Heart right ventricle (tissue), 16 donors: ENCODE measurements at regions not wholly inside any gene's neighbourhood (a gene's known extent, or its start where the extent isn't known, plus 50 kb on each side); places are given as distances from the start of the nearest gene placed in this dataset.
A peak's percentile ranks its signal among the peaks of the same experiment; 100 is the strongest.

Experiments used
- ATAC-seq, 8 donors: fragments of 200-7000 bp; cut with Tn5 transposase; one replicate each; pipeline ENCODE4 v1.9.1; 2020; ENCODE audit warnings: mild to moderate bottlenecking in 8 of 8, moderate library complexity in 8 of 8, moderate number of reproducible peaks in 1 of 8
- DNase-seq, 2 donors: peaks; one replicate each; pipeline ENCODE4 v3.0.0-alpha.2; 2020
- H3K27ac ChIP-seq, 10 donors: fragments of 200-600 bp; sonication (generic) in 2 of 10; one replicate each; pipeline versions ENCODE4 v1.5.0 to v1.8.0; 2020 to 2022; ENCODE audit warnings: mild to moderate bottlenecking in 3 of 10
- H3K27me3 ChIP-seq, 7 donors: fragments of 200-600 bp; one replicate each; pipeline ENCODE4 v1.8.0; 2021 to 2022; ENCODE audit warnings: mild to moderate bottlenecking in 2 of 7
- H3K36me3 ChIP-seq, 9 donors: fragments of 200-600 bp; sonication (generic) in 1 of 9; one replicate each; pipeline versions ENCODE4 v1.5.0 to v1.8.0; 2020 to 2022; ENCODE audit warnings: mild to moderate bottlenecking in 2 of 9
- H3K4me1 ChIP-seq, 9 donors: fragments of 200-600 bp; sonication (generic) in 1 of 9; one replicate each; pipeline versions ENCODE4 v1.5.0 to v1.8.0; 2020 to 2022; ENCODE audit warnings: mild to moderate bottlenecking in 4 of 9
- H3K4me3 ChIP-seq, 10 donors: fragments of 200-600 bp; sonication (generic) in 2 of 10; one replicate each; pipeline versions ENCODE4 v1.5.0 to v1.8.0; 2020 to 2022; ENCODE audit warnings: mild to moderate bottlenecking in 7 of 10, moderate library complexity in 2 of 10
- H3K9me3 ChIP-seq, 11 donors: fragments of 200-600 bp in 10 of 11; sonication (generic) in 2 of 11; one replicate each; pipeline versions ENCODE4 v1.5.0 to v1.8.0; 2013 to 2022; ENCODE audit warnings: mild to moderate bottlenecking in 2 of 11, control low read depth in 1 of 11, moderate library complexity in 1 of 11
- WGBS, 2 donors: extraction: QIAGEN DNeasy Blood & Tissue Kit; methylation state at CpG; one replicate each; pipeline ENCODE4 v1.1.7; 2013; ENCODE audit warnings: inconsistent platforms in 1 of 2; 5-methylcytosine and 5-hydroxymethylcytosine counted together
- intact Hi-C, 10 donors: fragments of 100-400 bp; cut with DNase I; formaldehyde crosslinking; loops; one replicate each; pipeline versions ENCODE4 v1.11.1 to v1.14.2; 2022
- TF ChIP-seq, protein P1 (sequence below), 9 donors: fragments of 200-600 bp; sonication (generic) in 2 of 9; IDR thresholded peaks; one replicate each; pipeline versions ENCODE4 v1.5.0 to v1.8.0; 2021 to 2022; ENCODE audit warnings: antibody characterized with exemption in 9 of 9, mild to moderate bottlenecking in 5 of 9, moderate library complexity in 1 of 9
- donor health status: Arrhythmogenic right ventricular cardiomyopathy.
- donor health status: ischemic (EF 13 %, LVEDD 7.1; RV severe dilation, severe dysfunction).
- donor health status: healthy with polysubstance abuse.
- donor health status: DM: no; HTN: yes; CAD: no.
- donor health status: DM: no; HTN: no; CAD: no.
- donor health status: ischemic (EF 25% LVEDD 6.9; RV normal size, moderate dysfunction).
- donor health status: ischemic (EF 25% LVEDD 5.7; RV mildly dilated, moderate dysfunction).
- donor health status: healthy.
- donor health status: DM: yes; HTN: yes; CAD: no.
- donor health status: Ischemic cardiomyopathy.
- donor health status: ischemic (EF 35%, LVEDD 5.7; RV mildly dilated, moderate dysfunction).
- donor health status: nonischemic (EF 11% LVEDD 7.7; RV severe dilation, severe dysfunction).
- donor health status: DM: yes; HTN: yes; CAD: no.
- donor health status: PGD.
- donor health status: ischemic (EF 29% LVEDD 5.4; RV normal size, mild dysfunction).
- donor health status: nonischemic (EF 23%, LVEDD 6.1; RV moderate dilation, normal function).

DNA sequence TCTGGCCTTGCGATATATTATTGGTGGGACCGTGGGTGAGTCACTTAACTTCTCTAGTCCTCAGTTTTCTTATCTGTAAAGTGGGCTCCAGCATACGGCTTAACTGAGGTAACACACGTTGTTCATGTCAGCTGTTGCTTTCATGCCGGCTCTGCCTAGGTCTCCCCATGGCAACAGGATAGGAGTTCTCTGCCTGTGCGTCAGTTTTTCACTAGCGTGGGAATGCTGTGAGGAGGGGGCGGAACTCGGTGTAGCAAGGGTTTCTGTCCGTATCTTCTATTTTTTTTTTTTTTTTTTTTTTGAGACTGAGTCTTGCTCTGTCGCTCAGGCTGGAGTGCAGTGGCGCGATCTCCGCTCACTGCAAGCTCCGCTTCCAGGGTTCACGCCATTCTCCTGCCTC is 758.5 kb upstream of the RBFOX1 start:
- intact Hi-C loops: no loop called here
- no peaks in the 10 kb centered on the region for H3K9me3 ChIP-seq
- peaks cover 0 to 12% (median 4%) of the 10 kb centered on the region in 7 donors for H3K27me3 ChIP-seq
- DNase-seq (no peak), ATAC-seq (no peak)
- WGBS, 2 donors: 90% methylated on average over 16 of the region's 16 CpGs
- TF ChIP-seq, protein P1, sequence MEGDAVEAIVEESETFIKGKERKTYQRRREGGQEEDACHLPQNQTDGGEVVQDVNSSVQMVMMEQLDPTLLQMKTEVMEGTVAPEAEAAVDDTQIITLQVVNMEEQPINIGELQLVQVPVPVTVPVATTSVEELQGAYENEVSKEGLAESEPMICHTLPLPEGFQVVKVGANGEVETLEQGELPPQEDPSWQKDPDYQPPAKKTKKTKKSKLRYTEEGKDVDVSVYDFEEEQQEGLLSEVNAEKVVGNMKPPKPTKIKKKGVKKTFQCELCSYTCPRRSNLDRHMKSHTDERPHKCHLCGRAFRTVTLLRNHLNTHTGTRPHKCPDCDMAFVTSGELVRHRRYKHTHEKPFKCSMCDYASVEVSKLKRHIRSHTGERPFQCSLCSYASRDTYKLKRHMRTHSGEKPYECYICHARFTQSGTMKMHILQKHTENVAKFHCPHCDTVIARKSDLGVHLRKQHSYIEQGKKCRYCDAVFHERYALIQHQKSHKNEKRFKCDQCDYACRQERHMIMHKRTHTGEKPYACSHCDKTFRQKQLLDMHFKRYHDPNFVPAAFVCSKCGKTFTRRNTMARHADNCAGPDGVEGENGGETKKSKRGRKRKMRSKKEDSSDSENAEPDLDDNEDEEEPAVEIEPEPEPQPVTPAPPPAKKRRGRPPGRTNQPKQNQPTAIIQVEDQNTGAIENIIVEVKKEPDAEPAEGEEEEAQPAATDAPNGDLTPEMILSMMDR (IDR thresholded peaks at IDR 0.05): no peak
- H3K27ac ChIP-seq: no peak overlapping the region
- no peaks in the 10 kb centered on the region for H3K4me1 ChIP-seq
- no peak overlapping the region for H3K4me3 ChIP-seq
- no peaks in the 10 kb centered on the region for H3K36me3 ChIP-seq

DNA sequence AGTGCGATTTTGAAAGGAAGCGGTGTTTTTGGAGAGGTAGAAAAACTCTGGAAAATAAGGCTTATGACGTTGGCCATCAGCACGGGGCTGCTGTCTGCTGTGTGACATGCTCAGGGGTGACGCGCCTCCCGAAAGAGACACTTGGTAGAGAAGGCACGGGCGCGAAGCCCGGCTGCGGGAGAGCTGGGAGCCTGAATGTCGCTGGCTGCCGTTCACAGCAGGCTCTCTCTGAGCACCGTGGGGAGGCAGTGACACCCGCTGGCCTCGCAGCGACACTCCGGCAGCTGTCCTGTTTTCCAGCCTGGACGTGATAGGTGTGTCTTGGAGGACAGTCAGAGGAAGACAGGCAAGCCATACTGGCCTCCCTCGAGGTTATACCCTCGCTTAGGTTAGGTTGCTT is 759.1 kb upstream of the RBFOX1 start:
- ATAC-seq (peak in 1 of 8 donors; percentile 35), DNase-seq (peak in 1 of 2 donors; percentile 11)
- TF ChIP-seq, protein P1 (IDR thresholded peaks at IDR 0.05): no peak

DNA sequence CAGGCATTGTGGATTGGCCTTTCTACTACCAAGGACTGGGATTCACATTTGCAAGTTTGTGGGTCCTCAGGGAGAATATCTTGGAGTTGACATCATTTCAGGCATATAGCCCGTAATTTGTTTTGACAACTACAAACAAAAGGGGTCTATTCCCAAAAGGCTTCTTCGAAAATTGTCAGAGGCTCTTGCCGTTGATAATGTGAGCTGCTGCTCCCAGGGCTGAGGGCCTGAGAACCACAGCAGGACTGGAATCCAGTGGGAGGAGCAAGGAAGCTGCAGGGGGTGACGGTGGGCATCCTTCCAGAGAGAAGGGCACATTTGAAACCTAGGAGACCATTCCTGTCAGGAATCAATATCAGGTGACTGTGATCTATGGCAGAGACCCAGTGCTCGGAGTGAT is 761.6 kb upstream of the RBFOX1 start:
- Histone ChIP-seq H3K9me3 (peaks cover 0 to 3% (median 0%) of the 10 kb centered on the region in 11 donors), H3K36me3 (no peaks in the 10 kb centered on the region), H3K27me3 (peaks cover 0 to 12% (median 4%) of the 10 kb centered on the region in 7 donors), H3K27ac (no peak overlapping the region), H3K4me1 (no peaks in the 10 kb centered on the region), H3K4me3 (no peak overlapping the region)
- intact Hi-C loops: no loop called here
- TF ChIP-seq, protein P1 (IDR thresholded peaks at IDR 0.05): no peak
- ATAC-seq (no peak), DNase-seq (no peak)
- WGBS, 2 donors: 21 to 25% methylated on average over 5 of the region's 5 CpGs

More for the DNA sequence above, 759.1 kb upstream of the RBFOX1 start:
- Histone ChIP-seq H3K4me3 (no peak overlapping the region), H3K27me3 (peaks cover 0 to 12% (median 4%) of the 10 kb centered on the region in 7 donors), H3K9me3 (no peaks in the 10 kb centered on the region), H3K4me1 (no peaks in the 10 kb centered on the region), H3K27ac (no peak overlapping the region), H3K36me3 (no peaks in the 10 kb centered on the region)
- intact Hi-C loops: no loop called here
- WGBS, 2 donors: 11 to 13% methylated on average over 22 of the region's 22 CpGs

DNA sequence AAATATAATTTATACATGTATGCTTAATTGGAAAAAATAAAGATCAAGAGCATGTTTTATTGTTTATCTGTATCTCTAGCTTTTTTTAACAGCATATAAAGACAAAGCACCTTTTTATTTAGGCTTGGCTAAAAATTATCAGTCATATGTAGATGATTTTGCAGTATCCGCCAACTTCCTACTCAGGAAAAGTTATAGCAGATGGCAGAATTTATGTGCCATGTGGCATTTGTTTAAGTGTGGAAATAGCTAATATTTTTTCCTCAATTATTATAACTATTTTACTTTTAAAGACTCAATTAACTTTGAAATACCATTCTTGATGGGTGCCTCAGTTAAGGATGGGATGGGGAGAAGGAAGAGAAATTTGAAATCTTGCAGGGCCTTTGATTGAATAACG is 762.1 kb upstream of the RBFOX1 start:
- Histone ChIP-seq H3K9me3 (peaks cover 0 to 3% (median 0%) of the 10 kb centered on the region in 11 donors), H3K4me1 (no peaks in the 10 kb centered on the region), H3K27ac (no peak overlapping the region), H3K27me3 (peaks cover 0 to 8% (median 4%) of the 10 kb centered on the region in 7 donors), H3K4me3 (no peak overlapping the region), H3K36me3 (no peaks in the 10 kb centered on the region)
- no peak for DNase-seq
- 83 to 84% methylated on average over 2 of the region's 2 CpGs for WGBS, 2 donors
- TF ChIP-seq, protein P1 (IDR thresholded peaks at IDR 0.05): no peak
- ATAC-seq: no peak
- intact Hi-C loops: no loop called here
